HG03103 (cell line): ENCODE measurements at regions not wholly inside any gene's neighbourhood (a gene's known extent, or its start where the extent isn't known, plus 50 kb on each side); places are given as distances from the start of the nearest gene placed in this dataset.

Source experiments
- ATAC-seq: cut with Tn5 transposase; IDR thresholded peaks from one replicate; pipeline ENCODE4 v1.9.1; 2021; ENCODE audit warnings: low read depth; ENCODE audit not compliant: unreplicated experiment

DNA sequence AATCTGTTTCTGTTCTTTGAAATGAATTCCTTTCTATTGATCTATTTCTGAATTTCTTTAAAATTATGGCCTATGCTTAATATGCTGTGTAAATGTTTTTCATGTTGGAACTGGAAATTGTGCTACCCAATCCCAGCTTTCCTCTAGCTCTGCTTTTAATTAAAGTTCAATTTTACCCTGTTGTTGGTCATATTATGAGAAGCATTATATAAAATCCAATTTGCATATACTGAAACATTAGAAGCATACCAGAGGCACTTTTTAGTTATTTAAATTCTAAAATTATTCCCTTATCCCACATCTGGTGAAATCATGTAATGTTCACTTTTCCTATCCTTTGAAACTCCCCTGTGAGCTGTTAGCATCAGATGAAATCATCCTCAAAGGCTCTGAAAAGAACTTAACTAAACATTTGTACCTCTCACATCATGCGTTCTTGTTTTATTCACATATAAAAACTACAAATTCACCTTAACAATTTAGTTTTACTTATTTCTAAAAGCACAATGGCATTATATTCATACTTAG is 160.6 kb upstream of the COL21A1 start:
- ATAC-seq = no peak

DNA sequence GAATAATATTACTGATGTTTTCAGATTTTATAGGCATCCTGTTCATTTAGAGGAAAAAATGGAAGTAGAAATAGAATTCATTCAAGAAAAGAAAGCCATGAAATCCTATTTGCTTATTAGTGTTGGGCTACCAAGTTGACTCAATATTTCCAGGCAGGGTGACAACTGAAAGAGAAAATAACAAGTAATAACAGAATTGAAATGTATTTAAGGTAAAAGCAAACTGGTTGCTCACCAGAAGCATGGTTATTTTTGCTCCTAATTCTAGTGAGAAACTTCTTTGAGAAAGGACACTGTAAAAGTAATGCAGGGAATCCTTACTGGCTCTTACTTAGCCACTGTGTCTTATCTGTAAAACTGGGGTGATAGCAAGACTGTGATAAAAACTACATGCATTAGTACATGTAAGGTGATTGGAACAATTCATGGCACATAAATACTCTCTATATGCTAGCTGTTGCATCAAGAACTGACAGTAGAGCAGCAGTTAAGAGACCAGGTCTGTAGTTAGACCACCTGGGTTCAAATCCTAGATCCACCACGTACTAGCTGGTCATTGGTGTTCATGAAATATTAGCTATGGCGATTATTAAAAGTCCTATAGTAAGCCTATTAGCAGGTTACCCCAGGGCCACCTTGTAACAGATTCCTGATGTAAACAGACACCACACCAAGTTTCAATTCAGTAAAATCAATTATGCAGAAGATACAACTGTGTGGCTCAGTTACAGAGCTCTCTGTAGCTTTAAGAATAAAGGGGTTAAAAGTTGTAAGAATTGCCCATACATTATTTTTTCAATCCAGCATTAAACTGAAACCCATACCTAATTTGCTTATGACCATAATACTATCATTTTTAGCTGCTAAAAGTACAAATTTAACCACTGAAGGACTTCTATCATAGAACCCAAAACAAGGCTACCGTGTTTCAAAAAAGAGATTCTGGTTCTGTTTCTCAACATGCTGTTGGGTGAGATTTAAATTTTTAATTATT is 159.2 kb upstream of the COL21A1 start:
- ATAC-seq = peak; percentile 56

DNA sequence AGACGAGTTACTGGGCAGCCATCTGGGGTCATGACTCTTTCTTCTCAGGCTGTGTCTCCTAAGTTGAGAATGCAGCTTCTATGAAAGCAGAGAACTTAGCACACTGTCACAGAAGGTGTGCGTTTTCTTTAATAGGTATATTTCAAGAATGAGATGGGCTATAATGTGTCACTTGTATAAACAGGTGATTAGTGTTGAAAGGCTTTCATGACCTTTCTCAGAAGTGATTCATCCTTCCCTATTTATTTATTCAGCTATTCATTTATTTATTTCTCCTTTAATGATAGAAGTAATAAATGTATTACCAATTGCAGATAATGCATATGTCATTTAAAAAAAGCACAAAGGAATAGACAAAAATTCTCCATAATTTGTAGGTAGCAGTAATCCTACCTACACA is 157.2 kb upstream of the COL21A1 start:
- no peak for ATAC-seq

DNA sequence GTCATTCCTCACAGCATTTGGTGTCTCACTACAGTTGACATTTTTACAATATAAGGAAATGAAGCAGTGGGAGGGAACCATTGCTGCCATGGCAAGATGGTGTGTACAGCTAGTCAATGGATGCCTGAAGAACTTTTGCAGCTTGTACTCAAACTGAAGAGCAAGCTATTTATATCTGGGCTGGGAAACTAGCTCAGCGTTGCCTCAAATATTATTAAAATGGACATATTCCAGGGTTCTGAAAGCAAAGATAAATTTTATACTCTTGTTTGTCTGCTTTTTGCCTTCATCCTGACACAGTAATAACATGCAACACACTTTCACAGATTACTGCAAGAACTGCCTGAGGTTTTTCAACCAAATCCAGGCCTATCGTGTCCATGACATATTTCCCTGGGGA is 156.4 kb upstream of the COL21A1 start:
- no peak for ATAC-seq

DNA sequence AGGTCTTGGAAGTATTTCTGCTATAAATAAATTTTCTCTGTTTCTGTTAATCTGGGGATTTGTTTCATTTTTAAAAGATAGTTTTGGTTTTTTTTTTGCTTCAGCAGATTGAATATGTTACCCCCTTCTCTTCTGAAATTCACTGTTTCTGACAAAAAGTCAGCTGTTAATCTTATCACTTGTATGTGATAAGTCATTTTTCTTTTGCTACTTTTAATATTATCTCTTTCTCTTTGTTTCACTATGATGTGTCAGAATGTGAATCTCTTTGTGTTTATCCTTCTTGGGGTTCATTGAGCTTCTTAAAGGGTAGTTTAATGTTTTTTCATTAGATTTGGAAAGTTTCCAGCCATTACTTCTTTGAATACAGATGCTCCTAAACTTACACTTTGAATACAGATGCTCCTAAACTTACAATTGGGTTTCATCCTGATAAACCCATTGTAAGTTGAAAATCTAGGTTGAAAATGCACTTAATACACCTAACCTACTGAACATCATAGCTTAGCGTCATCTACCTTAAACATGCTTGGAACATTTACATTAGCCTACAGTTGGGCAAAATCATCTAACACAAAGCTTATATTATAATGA is 154.2 kb upstream of the COL21A1 start:
- ATAC-seq = no peak

DNA sequence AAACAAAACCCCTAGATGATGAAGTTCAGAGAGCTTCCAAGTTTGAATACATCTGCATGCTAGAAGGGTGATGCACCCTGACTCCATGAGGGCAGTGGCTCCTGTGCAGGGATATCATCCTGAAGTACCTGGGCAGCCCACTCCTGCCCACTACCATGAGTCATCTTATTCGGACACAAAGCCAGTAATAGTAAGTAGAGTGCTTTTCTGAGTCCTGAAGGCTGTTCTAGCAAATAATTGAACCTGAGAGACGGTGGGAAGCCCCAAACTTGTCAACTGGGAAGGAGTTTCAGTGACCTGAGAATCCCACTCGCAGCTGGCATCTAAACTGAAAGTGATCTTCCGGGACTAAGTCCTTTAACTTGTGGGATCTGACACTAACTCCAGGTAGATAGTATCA is 152.9 kb upstream of the COL21A1 start:
- no peak for ATAC-seq

DNA sequence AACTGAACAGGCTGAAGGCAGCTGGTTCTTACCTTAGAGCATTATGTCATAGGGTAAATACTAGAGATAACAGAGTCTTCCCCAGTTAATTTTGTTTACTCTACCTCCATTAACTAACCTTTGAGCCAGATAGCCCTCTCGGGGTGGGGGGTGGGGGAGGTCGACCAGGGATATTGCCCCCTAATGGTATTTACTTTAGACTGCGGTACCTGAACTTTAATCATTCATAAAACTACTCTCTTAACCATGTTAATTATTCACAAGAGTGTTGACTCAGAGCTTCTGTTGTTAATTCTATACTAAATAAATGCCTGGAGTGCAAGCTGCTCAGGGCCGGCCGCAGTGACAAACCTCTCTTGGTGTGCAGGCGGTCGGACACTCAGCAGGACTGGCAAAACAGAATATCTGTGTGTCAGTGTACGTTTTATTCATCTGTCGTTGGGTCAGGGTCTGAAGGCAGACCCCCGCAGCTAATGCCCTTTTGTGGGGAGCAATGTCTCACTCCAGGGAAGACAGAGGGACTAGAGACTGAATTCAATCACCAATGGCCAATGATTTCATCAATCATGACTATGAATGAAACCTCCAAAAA is 152.4 kb upstream of the COL21A1 start:
- no peak for ATAC-seq

DNA sequence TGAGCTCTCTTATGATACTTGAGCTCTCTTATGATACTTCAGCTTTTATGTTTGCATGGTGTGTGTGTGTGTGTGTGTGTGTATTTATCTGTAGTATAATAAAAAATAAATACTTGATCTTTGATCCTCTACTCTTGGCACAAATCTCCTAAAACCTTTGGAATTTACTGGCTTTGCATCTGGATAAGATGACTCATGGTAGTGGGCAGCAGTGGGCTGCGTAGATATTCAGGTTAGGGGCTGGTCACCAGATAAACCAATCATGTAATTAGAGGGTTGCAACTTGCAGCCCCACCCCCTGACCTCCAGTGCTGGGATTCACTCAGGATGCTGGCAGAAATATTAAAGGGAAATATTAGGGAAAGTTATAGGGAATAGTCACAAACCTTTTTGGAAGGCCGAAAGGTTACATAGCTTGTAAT is 151.9 kb upstream of the COL21A1 start:
- no peak for ATAC-seq

DNA sequence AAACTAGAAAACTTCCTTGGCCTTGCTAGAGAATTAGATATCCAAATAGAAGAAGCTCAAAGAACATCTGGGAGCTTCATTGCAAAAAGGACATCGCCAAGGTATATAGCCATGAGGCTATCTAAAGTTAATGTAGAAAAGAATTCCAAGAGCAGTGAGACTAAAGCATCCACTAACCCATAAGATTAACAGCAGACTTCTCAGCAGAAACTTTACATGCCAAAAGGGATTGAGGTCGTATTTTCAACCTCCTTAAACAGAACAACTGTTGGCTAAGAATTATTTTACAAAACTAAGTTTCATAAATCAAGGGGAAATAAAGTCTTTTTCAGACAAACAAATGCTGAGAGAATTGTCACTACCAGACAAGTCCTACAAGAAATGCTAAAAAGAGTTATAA is 149.1 kb upstream of the COL21A1 start:
- ATAC-seq = no peak

DNA sequence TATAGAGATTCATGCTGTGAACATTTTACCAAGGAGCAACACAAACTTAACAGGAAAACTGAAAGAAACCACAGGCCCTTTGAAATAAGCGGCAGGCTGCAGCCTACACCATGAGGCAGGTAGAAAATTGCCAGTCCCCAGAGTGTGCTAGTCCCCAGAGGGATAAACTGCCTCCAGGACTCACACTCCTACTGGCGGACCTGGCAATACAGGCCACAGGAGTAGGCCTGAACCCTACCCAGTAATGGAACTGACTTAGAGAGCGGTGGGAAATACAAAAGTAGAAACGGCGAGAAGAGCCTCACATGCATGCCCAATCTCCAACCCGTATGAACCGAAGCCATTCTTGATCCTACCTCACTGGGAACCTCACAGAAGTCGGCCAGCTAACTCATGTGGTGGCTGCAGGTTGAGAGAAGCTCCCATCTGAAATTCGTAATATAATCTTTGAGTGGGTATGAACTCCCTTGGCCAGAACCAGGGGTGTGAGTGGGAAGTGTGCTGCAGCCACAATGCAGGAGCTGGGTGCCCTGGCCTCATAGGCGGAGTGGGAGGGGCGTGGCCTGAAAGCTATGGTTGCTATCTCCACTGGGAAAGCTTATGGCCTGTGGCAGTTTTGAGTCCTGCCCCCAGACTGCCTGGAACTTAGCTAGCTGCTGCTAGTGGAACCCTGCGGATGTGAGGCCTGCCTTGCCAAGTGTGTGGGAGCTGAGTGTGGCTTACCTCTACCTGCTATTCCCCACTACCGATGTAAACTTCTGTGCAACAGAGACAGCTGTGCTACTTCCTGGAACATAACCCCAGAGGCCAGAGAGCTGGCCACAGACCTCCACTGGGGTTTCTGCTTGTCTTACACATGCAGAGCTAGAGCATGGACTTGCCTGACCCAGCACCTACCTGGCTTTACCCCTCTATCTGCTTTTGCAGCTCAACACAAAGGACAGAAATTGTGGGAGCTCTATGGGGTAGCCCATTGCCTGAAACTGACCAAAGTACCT is 146.5 kb upstream of the COL21A1 start:
- ATAC-seq = no peak

DNA sequence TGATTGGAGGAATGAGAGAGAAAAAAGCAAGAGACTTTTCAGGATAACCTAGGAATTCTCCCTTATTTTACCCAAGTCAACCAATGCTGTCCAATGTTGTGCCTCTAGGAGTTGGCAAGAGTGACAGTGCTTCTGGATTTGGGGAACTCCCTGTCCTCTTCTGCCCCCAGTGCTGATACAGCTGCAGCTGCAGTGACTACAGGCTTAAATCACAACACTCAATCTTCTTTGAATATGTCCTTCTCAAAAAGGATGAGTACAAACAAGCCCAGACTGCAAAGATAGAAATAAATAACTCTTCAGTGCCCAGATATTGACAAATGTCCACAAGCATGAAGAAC is 141.0 kb upstream of the COL21A1 start:
- ATAC-seq = no peak

DNA sequence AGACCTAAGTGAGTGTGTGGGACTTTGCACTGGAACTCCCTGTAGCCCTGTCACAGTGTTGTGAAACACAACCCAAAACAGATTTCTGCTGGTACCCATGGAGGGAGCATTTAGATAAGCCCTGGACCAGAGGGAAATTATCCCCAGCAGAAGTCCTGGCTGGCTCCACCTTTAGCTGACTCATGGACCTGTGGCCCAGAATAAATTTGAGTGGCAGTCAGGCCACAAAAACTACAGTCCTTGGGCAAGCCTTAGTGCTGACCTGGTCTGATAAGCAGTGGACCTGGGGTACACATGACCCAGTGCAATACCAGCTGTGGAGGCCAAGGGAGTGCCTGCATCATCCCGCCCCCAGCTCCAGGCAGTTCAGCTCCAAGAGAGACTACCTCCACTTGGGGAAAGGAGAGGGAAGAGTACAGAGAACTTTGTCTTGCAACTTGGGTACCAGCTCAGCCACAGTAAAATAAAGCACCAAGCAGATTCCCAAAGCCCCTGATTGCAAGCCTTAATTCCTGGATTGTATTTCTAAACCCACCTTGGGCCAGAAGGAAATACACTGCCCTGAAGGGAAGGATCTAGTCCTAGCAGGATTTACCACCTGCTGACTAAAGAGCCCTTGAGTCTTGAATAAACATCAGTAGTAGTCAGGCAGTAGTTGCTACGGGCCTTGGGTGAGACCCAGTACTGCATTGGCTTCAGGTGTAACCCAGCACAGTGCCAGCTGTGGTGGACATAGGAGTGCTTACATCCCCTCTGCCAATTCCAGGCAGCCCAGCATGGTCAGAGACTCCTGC is 140.4 kb upstream of the COL21A1 start:
- ATAC-seq = no peak

DNA sequence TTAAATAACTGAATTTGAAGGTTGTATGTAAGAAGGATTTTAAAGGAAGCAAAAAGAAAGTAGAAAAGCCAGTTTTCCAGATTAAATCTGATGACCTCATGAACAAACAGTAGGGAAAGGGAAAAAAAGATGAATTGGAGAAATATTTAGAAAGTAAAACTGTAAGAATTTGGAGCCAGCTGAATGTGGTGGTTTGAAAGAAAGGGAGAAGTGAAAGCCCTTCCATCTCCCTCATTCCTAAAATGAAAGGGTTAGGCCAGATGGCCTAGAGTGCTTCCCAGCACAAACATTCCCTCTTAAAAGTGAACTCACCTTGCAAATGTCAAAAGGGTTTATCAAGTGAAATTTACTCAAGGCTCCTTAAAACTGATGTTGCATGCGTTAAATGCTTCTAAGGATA is 139.3 kb upstream of the COL21A1 start:
- no peak for ATAC-seq

DNA sequence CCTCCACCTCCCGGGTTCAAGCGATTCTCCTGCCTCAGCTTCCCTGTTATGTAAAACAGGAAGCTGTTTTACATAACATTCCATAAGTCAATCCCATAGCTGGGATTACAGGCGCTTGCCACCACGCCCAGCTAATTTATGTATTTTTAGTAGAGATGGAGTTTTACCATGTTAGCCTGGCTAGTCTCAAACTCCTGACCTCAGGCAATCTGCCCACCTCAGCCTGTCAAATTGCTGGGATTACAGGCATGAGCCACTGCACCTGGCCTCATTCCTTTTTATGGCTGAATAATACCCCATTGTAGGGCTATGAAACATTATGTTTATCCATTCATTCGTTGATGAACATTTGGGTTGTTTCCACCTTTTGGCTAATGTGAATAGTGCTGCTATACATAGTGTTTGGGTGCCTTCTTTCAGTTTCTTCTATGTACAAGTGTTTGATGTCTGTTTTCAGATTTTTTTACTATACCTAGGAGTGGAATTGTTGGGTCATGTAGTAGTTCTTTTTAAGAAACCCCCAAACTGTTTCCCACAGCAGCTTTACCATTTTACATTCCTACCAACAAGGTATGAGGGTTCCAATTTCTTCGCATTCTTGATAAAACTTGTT is 138.7 kb upstream of the COL21A1 start:
- ATAC-seq = no peak

DNA sequence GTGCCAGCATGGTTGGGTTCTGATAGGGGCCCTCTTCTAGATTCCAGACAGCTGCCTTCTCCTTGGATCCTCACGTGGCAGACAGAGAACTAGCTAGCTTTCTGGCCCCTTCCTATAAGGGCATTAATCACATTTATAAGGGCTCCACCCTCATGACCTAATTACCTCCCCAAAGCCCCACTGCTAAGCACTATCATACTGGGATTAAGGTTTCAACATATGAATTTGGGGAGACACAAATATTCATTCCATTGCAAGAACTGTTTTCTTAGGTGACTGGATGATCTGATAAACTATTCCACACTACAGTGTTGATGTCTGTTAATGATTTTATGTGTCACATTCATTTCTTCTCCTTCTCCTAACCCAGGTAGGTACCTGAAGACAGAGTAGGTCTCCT is 135.8 kb upstream of the COL21A1 start:
- no peak for ATAC-seq

DNA sequence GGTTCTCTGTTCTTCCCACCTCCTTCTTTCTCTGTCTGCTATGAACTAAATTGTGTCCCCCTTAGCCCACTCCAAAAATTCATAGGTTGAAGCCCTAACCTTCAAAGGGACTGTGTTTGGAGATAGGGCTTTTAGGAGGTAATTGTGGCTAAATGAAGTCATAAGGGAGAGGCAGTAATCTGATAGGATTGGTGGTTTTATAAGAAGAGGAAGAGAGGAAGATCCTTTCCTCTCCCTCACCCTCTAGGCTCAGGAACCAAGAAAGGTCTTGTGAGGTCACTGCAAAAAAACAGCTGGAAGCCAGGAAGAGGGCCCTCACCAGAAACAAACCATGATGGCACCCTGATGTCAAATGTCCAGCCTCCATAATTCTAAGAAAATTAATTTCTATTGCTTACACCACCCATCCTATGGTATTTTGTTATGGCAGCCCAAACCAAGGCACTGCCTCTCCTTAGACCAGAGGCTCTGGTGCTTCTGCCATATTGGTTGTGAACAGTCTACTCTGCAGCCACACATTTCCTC is 135.1 kb upstream of the COL21A1 start:
- ATAC-seq = no peak

DNA sequence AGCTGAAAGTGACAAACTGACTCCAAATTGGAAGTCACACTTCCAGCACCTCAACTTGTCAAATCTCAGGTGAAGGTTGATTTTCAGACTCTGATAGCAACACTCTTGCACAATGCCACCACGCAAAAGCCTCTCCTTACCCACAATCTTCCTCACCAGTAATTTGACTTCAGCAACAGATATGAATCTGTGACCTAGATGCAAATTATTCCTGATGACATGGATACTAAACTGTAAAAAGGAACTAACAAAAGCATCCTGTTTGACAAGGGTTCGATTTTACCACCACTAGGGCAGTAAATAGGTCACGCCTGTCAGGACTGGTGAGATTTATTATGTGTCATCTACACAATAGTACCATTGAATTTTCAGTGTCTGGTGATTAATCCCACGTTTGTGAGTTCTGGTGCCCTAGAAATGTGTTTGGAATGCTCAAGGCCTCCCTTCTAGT is 134.4 kb upstream of the COL21A1 start:
- ATAC-seq = no peak

DNA sequence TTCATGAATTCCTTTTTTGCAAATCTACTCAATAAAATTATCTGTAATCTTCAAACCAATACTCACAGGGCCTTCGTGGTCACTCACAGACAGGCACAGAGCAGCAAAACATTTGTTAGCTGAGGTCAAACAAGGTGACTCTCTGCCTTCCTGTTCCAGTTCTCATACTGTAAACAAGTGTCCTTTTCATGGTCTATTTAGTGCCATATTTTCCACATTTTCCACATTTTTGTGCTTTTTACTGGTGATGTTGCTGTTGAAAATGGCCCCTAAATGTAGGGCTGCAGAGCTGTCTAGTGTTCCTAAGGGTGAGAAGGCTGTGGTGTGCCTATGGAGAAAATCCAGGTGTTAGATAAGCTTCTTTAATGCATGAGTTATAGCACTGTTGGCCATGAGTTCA is 133.1 kb upstream of the COL21A1 start:
- no peak for ATAC-seq
